ENCODE measurements at regions not wholly inside any gene's neighbourhood (a gene's known extent, or its start where the extent isn't known, plus 50 kb on each side); places are given as distances from the start of the nearest gene placed in this dataset.
A peak's percentile ranks its signal among the peaks of the same experiment; 100 is the strongest.

GRCh38 chr14:30134936-30135335 lies 207.3 kb upstream of the PRKD1 start:
- no peak for DNase-seq (ENCODE audit: low read depth, low spot score)
- in situ Hi-C loops (cut with HindIII; ENCODE audit: low sequenced_read_pairs): no loop called here
- TF ChIP-seq CTCF (IDR thresholded peaks at IDR 0.05; ENCODE audit: low read depth, low read length): no peak
- H3K4me3 ChIP-seq (ENCODE audit: low read depth, low read length): no peak overlapping the region

GRCh38 chr14:30138567-30138966 lies 210.9 kb upstream of the PRKD1 start:
- DNase-seq (ENCODE audit: low read depth, low spot score): peak; percentile 10
- H3K4me3 ChIP-seq (ENCODE audit: low read depth, low read length): no peak overlapping the region
- in situ Hi-C loops (cut with HindIII; ENCODE audit: low sequenced_read_pairs): no loop called here
- TF ChIP-seq CTCF (IDR thresholded peaks at IDR 0.05; ENCODE audit: low read depth, low read length): no peak

- TF ChIP-seq CTCF (IDR thresholded peaks at IDR 0.05; ENCODE audit: low read depth, low read length): no peak
- in situ Hi-C loops (cut with HindIII; ENCODE audit: low sequenced_read_pairs): no loop called here
- DNase-seq (ENCODE audit: low read depth, low spot score): no peak
- no peak overlapping the region for H3K4me3 ChIP-seq (ENCODE audit: low read depth, low read length)
Observed at GRCh38 chr14:30142216-30142615, 214.6 kb upstream of the PRKD1 start.

- TF ChIP-seq CTCF (IDR thresholded peaks at IDR 0.05; ENCODE audit: low read depth, low read length): no peak
- peak; percentile 43 for DNase-seq (ENCODE audit: low read depth, low spot score)
- no peak overlapping the region for H3K4me3 ChIP-seq (ENCODE audit: low read depth, low read length)
- in situ Hi-C loops (cut with HindIII; ENCODE audit: low sequenced_read_pairs): no loop called here
Observed at GRCh38 chr14:30143627-30144026, 216.0 kb upstream of the PRKD1 start.

- no peak overlapping the region for H3K4me3 ChIP-seq (ENCODE audit: low read depth, low read length)
- DNase-seq (ENCODE audit: low read depth, low spot score): no peak
- TF ChIP-seq CTCF (IDR thresholded peaks at IDR 0.05; ENCODE audit: low read depth, low read length): no peak
- in situ Hi-C loops (cut with HindIII; ENCODE audit: low sequenced_read_pairs): no loop called here
Observed at GRCh38 chr14:30153717-30154116, 226.1 kb upstream of the PRKD1 start.

- DNase-seq (ENCODE audit: low read depth, low spot score): no peak
Observed at GRCh38 chr14:30156571-30156970, 228.9 kb upstream of the PRKD1 start.

More at GRCh38 chr14:30156571-30156970, 228.9 kb upstream of the PRKD1 start:
- no peak overlapping the region for H3K4me3 ChIP-seq (ENCODE audit: low read depth, low read length)
- no peak for TF ChIP-seq CTCF (IDR thresholded peaks at IDR 0.05; ENCODE audit: low read depth, low read length)
- in situ Hi-C loops (cut with HindIII; ENCODE audit: low sequenced_read_pairs): no loop called here

Data from astrocyte of the spinal cord (primary cell).